IMR-90 (cell line): ENCODE measurements at regions not wholly inside any gene's neighbourhood (a gene's known extent, or its start where the extent isn't known, plus 50 kb on each side); places are given as distances from the start of the nearest gene placed in this dataset.
"Not testable (repeated sequence)": the region's sequence is repeated elsewhere in the genome, so short reads cannot be mapped to it uniquely, and the experiment has no call there.

ENCODE experiments used
- ATAC-seq: fragments of 200-7000 bp; cut with Tn5 transposase; 2 replicates; pipeline ENCODE4 v1.9.1; 2020; ENCODE audit warnings: low read depth, mild to moderate bottlenecking, moderate library complexity
- BruUV-seq: library from RNA; stranded (reverse); fragments of 400-500 nt; replicated peaks from 2 replicates; lab custom pipeline; 2021; lab: Mats Ljungman, UMichigan
- CTCF ChIA-PET: fragments of 300-600 bp; formaldehyde crosslinking; extraction: SDS; loops from one replicate; lab custom pipeline; 2021; ENCODE audit warnings: antibody characterized with exemption; lab: Yijun Ruan, JAX
- POLR2A ChIA-PET: fragments of 300-600 bp; sonication (Branson Sonifier 250); formaldehyde crosslinking; loops from one replicate; lab custom pipeline; 2022; ENCODE audit warnings: antibody characterized with exemption; ENCODE audit not compliant: unreplicated experiment; lab: Charles Lee
- DNase-seq: peaks from one replicate; pipeline ENCODE4 v3.0.0; 2013
- H2AFZ ChIP-seq: replicated peaks from 2 replicates; pipeline ENCODE3; 2013; ENCODE audit warnings: low read length, mild to moderate bottlenecking; ENCODE audit not compliant: poor library complexity
- H2AK5ac ChIP-seq: 2 replicates; pipeline ENCODE4 v1.6.1; 2013; ENCODE audit warnings: low read depth, low read length, inconsistent platforms
- H2AK9ac ChIP-seq: replicated peaks from 2 replicates; pipeline ENCODE3; 2013; ENCODE audit warnings: mild to moderate bottlenecking, low read depth, low read length, moderate library complexity; ENCODE audit not compliant: poor library complexity
- H2BK120ac ChIP-seq: 2 replicates; pipeline ENCODE4 v1.6.1; 2013; ENCODE audit warnings: low read depth, low read length, inconsistent platforms
- H2BK15ac ChIP-seq: 3 replicates; pipeline ENCODE4 v1.6.1; 2013; ENCODE audit warnings: low read depth, low read length, inconsistent platforms
- H2BK20ac ChIP-seq: 2 replicates; pipeline ENCODE4 v1.6.1; 2013; ENCODE audit warnings: low read depth, mild to moderate bottlenecking, inconsistent platforms, low read length, moderate library complexity
- H2BK5ac ChIP-seq: 2 replicates; pipeline ENCODE4 v1.6.1; 2013; ENCODE audit warnings: mild to moderate bottlenecking, low read depth, low read length, inconsistent platforms; ENCODE audit not compliant: poor library complexity, severe bottlenecking
- H3K14ac ChIP-seq: replicated peaks from 2 replicates; pipeline ENCODE4 v1.6.1; 2013; ENCODE audit warnings: low read depth, low read length, inconsistent platforms
- H3K18ac ChIP-seq: 2 replicates; pipeline ENCODE4 v1.6.1; 2013; ENCODE audit warnings: low read depth, low read length, control low read depth
- H3K23ac ChIP-seq: 2 replicates; pipeline ENCODE4 v1.6.1; 2013; ENCODE audit warnings: low read depth, low read length, inconsistent platforms
- H3K27ac ChIP-seq: 2 replicates; pipeline ENCODE4 v1.5.1; 2013; ENCODE audit warnings: mild to moderate bottlenecking, control low read depth, low read length; ENCODE audit not compliant: insufficient read depth
- H3K27me3 ChIP-seq: 2 replicates; pipeline ENCODE4 v1.6.1; 2013; ENCODE audit warnings: low read length; ENCODE audit not compliant: control insufficient read depth, insufficient read depth
- H3K36me3 ChIP-seq: 2 replicates; pipeline ENCODE4 v1.6.1; 2013; ENCODE audit warnings: low read length, mixed read lengths; ENCODE audit not compliant: control insufficient read depth, insufficient read depth
- H3K4ac ChIP-seq: 2 replicates; pipeline ENCODE4 v1.6.1; 2013; ENCODE audit warnings: low read depth, low read length, inconsistent platforms
- H3K4me1 ChIP-seq: 2 replicates; pipeline ENCODE4 v1.6.1; 2013; ENCODE audit warnings: low read length, mixed read lengths; ENCODE audit not compliant: control insufficient read depth, insufficient read depth
- H3K4me2 ChIP-seq: 2 replicates; pipeline ENCODE4 v1.6.1; 2013; ENCODE audit warnings: low read depth, mild to moderate bottlenecking, control low read depth, low read length, moderate library complexity
- H3K4me3 ChIP-seq: 2 replicates; pipeline ENCODE4 v1.5.1; 2013; ENCODE audit warnings: low read depth, mild to moderate bottlenecking, control low read depth, low read length, moderate library complexity; ENCODE audit not compliant: insufficient read depth
- H3K56ac ChIP-seq: 2 replicates; pipeline ENCODE4 v1.6.1; 2013; ENCODE audit warnings: low read length, inconsistent platforms; ENCODE audit not compliant: insufficient read depth; ENCODE audit errors: extremely low read depth
- H3K79me1 ChIP-seq, 2 experiments: 2 replicates each; pipeline ENCODE4 v1.6.1; 2013; ENCODE audit warnings: low read length in 2 of 2, inconsistent platforms in 1 of 2, low read depth in 1 of 2
- H3K9ac ChIP-seq: 2 replicates; pipeline ENCODE4 v1.6.1; 2013; ENCODE audit warnings: low read depth, low read length, control low read depth
- H3K9me1 ChIP-seq: 2 replicates; pipeline ENCODE4 v1.6.1; 2013; ENCODE audit warnings: low read length, inconsistent platforms; ENCODE audit not compliant: insufficient read depth
- H3K9me3 ChIP-seq: 2 replicates; pipeline ENCODE4 v1.6.1; 2013; ENCODE audit warnings: low read length; ENCODE audit not compliant: control insufficient read depth, insufficient read depth
- H4K20me1 ChIP-seq: 2 replicates; pipeline ENCODE4 v1.6.1; 2013; ENCODE audit warnings: low read length, inconsistent platforms; ENCODE audit not compliant: insufficient read depth
- H4K5ac ChIP-seq: 2 replicates; pipeline ENCODE4 v1.6.1; 2013; ENCODE audit warnings: mild to moderate bottlenecking, low read depth, low read length, control low read depth
- H4K8ac ChIP-seq, 2 experiments: 2 replicates each; pipeline ENCODE4 v1.6.1; 2013; ENCODE audit warnings: low read depth in 2 of 2, low read length in 2 of 2, control low read depth in 1 of 2, inconsistent platforms in 1 of 2
- H4K91ac ChIP-seq: 2 replicates; pipeline ENCODE4 v1.6.1; 2013; ENCODE audit warnings: low read depth, low read length, inconsistent platforms; ENCODE audit not compliant: insufficient read depth
- FOS ChIP-seq: fragments of 150-350 bp; IDR thresholded peaks from 2 replicates; pipeline ENCODE4 v1.6.1; 2016; ENCODE audit warnings: low read depth, low read length
- MAFK ChIP-seq: IDR thresholded peaks from 2 replicates; pipeline ENCODE4 v1.6.1; 2012; ENCODE audit warnings: low read depth, low read length, improper control_type of control experiment
- WGBS, 2 experiments: methylation state at CpG; one replicate each; pipeline versions ENCODE4 v1.1.5 to v1.1.7; 2013; ENCODE audit warnings: missing lambda C conversion rate in 2 of 2; ENCODE audit not compliant: insufficient read length in 1 of 2; ENCODE audit errors: extremely low coverage in 2 of 2; 5-methylcytosine and 5-hydroxymethylcytosine counted together
- dilution Hi-C: fragments of 300-500 bp; cut with HindIII; formaldehyde crosslinking; loops from one replicate; pipeline ENCODE4 v1.14.3; 2018; ENCODE audit warnings: low sequenced_read_pairs; ENCODE audit not compliant: unreplicated experiment
- in situ Hi-C: fragments of 300-500 bp; cut with MboI; formaldehyde crosslinking; loops from 3 replicates; pipeline ENCODE4 v1.14.3; 2019; ENCODE audit warnings: low sequenced_read_pairs, inconsistent platforms, mixed read lengths
- intact Hi-C: fragments of 100-400 bp; cut with micrococcal nuclease; formaldehyde crosslinking; loops from 2 replicates; pipeline ENCODE4 v1.10.0; 2022

DNA sequence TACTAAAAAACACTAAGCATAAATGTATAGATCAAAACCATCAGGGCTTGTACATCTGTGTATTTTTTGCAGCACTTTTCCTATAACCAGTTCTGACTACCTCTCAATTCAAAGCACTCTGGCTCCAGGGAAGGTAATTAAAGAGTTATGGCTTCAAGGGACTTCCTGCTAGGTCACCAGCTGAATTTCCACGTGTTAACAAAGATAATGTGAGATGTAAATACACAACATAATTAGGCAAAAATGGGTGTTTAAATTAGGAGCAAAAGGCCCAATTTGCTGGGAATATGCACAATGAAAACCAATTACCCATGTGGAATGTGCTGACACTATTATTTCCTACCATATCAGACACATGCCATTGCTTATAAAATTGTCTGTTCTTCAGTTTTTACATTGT is 513.4 kb upstream of the FLRT2 start:
- Histone ChIP-seq H2BK20ac (no peak overlapping the region), H2AK9ac (no peak overlapping the region), H3K9me1 (no peaks in the 10 kb centered on the region), H3K18ac (no peak overlapping the region), H2BK5ac (no peak overlapping the region), H3K4ac (no peak overlapping the region), H2AFZ (no peak overlapping the region), H3K14ac (no peak overlapping the region), H3K23ac (no peak overlapping the region), H2BK15ac (no peak overlapping the region), H4K8ac (no peak overlapping the region), H3K4me3 (no peak overlapping the region), H4K91ac (no peak overlapping the region), H3K9me3 (no peaks in the 10 kb centered on the region), H3K9ac (no peak overlapping the region), H3K4me1 (no peaks in the 10 kb centered on the region), H3K56ac (no peak overlapping the region), H4K5ac (no peak overlapping the region), H3K36me3 (no peaks in the 10 kb centered on the region), H2BK120ac (no peak overlapping the region), H3K4me2 (no peak overlapping the region), H3K27ac (no peak overlapping the region), H3K27me3 (no peaks in the 10 kb centered on the region), H2AK5ac (no peak overlapping the region), H4K20me1 (no peaks in the 10 kb centered on the region), H3K79me1 (no peaks in the 10 kb centered on the region)
- DNase-seq: no peak
- ChIA-PET POLR2A (interaction anchor here (0.6 kb wide), 1 partner anchor 220 kb away, joined by 9 read pairs; no protein-coding TSS in a partner anchor), CTCF (no interaction called here)
- in situ Hi-C loops (no loop called here), intact Hi-C loops (no loop called here), dilution Hi-C loops (no loop called here)
- no peak for TF ChIP-seq FOS
- no peak for TF ChIP-seq MAFK
- BruUV-seq: no TSS peak
- ATAC-seq: no peak
- no CpG with 5 or more reads among the region's 1 CpG for WGBS, 2 experiments

DNA sequence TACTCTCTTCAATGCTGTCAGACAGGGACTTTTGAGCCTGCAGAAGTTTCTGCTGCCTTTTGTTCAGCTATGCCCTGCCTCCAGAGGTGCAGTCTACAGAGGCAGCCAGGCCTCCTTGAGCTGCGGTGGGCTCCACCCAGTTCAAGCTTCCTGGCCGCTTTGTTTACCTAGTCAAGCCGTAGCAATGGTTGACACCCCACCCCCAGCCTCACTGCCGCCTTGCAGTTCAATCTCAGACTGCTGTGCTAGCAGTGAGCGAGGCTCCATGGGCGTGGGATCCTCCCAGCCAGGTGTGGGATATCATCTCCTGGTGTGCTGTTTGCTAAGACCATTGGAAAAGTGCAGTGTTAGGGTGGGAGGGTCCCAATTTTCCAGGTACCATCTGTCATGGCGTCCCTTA is 506.1 kb upstream of the FLRT2 start:
- H3K56ac ChIP-seq, H3K9me1 ChIP-seq, H3K14ac ChIP-seq, H3K4me3 ChIP-seq, H2BK20ac ChIP-seq, H4K91ac ChIP-seq, dilution Hi-C loops, H4K20me1 ChIP-seq, H3K36me3 ChIP-seq, DNase-seq, H3K9ac ChIP-seq, CTCF ChIA-PET, H3K27me3 ChIP-seq, BruUV-seq, H3K27ac ChIP-seq, H2BK120ac ChIP-seq, H3K18ac ChIP-seq, H3K4me2 ChIP-seq, H3K4me1 ChIP-seq, H2AK5ac ChIP-seq, H2BK15ac ChIP-seq, H4K8ac ChIP-seq, ATAC-seq, POLR2A ChIA-PET, H2AFZ ChIP-seq, H3K79me1 ChIP-seq, H3K4ac ChIP-seq, H4K5ac ChIP-seq, H2AK9ac ChIP-seq, H3K23ac ChIP-seq, in situ Hi-C loops, intact Hi-C loops, H3K9me3 ChIP-seq, H2BK5ac ChIP-seq: not testable (repeated sequence)
- WGBS, 2 experiments: no CpG with 5 or more reads among the region's 7 CpGs
